ENCODE measurements at regions not wholly inside any gene's neighbourhood (a gene's known extent, or its start where the extent isn't known, plus 50 kb on each side); places are given as distances from the start of the nearest gene placed in this dataset.

DNA sequence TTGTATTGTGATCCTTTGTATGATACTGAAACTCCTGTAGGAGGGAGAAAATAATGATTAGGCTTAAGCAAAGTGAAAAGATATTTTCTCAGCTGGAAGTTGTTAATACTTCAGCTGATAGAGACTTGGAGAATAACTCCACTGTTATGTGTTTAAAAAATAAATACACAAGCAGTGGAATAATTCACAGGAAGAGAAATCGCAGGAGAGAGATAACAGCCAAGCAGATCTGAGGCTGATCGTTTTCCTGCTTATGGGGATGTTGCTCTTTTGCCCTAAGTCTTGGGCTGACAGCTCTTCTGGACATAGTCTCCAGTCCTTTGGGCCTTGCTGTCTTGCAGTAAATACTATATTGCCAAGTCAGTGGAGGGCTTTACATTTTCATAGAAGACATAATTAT is 93.3 kb downstream of the OLFM4 start:
- TF ChIP-seq, protein P1, sequence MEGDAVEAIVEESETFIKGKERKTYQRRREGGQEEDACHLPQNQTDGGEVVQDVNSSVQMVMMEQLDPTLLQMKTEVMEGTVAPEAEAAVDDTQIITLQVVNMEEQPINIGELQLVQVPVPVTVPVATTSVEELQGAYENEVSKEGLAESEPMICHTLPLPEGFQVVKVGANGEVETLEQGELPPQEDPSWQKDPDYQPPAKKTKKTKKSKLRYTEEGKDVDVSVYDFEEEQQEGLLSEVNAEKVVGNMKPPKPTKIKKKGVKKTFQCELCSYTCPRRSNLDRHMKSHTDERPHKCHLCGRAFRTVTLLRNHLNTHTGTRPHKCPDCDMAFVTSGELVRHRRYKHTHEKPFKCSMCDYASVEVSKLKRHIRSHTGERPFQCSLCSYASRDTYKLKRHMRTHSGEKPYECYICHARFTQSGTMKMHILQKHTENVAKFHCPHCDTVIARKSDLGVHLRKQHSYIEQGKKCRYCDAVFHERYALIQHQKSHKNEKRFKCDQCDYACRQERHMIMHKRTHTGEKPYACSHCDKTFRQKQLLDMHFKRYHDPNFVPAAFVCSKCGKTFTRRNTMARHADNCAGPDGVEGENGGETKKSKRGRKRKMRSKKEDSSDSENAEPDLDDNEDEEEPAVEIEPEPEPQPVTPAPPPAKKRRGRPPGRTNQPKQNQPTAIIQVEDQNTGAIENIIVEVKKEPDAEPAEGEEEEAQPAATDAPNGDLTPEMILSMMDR (optimal IDR thresholded peaks at IDR 0.05 in 1 of 3, IDR thresholded peaks at IDR 0.05 in 1 of 3, conservative IDR thresholded peaks at IDR 0.05 in 1 of 3; ENCODE audit: extremely low read depth in 1 of 3, insufficient read depth in 2 of 3, low read length in 3 of 3): no peak
- TF ChIP-seq EZH2 (IDR thresholded peaks at IDR 0.05; ENCODE audit: low read length): no peak
